NCI-H146 treated with DMSO at 0.1 percent for 48 hours (cell line): ENCODE measurements at regions not wholly inside any gene's neighbourhood (a gene's known extent, or its start where the extent isn't known, plus 50 kb on each side); places are given as distances from the start of the nearest gene placed in this dataset.
"Not testable (repeated sequence)": the region's sequence is repeated elsewhere in the genome, so short reads cannot be mapped to it uniquely, and the experiment has no call there.

Source experiments
- DNase-seq: peaks from one replicate; lab custom pipeline; 2025; ENCODE audit not compliant: unreplicated experiment; lab: John Stamatoyannopoulos, UW

- no peak for DNase-seq
Measured at GRCh38 chr3:17844236-17844635, 101.8 kb upstream of the TBC1D5 start.

- peak; percentile 11 for DNase-seq
Measured at GRCh38 chr3:17841190-17841828, 98.9 kb upstream of the TBC1D5 start.

GRCh38 chr3:17840651-17841050 lies 98.2 kb upstream of the TBC1D5 start:
- no peak for DNase-seq

- no peak for DNase-seq
Measured at GRCh38 chr3:17840126-17840525, 97.7 kb upstream of the TBC1D5 start.

- DNase-seq: no peak
Measured at GRCh38 chr3:17836919-17837318, 94.5 kb upstream of the TBC1D5 start.

- no peak for DNase-seq
Measured at GRCh38 chr3:17836092-17836491, 93.7 kb upstream of the TBC1D5 start.

- no peak for DNase-seq
Measured at GRCh38 chr3:17833786-17834559, 91.5 kb upstream of the TBC1D5 start.

GRCh38 chr3:17832016-17832415 lies 89.6 kb upstream of the TBC1D5 start:
- no peak for DNase-seq

GRCh38 chr3:17831366-17831765 lies 88.9 kb upstream of the TBC1D5 start:
- DNase-seq: no peak

- no peak for DNase-seq
Measured at GRCh38 chr3:17830788-17831187, 88.4 kb upstream of the TBC1D5 start.

- no peak for DNase-seq
Measured at GRCh38 chr3:17828388-17828787, 86.0 kb upstream of the TBC1D5 start.

GRCh38 chr3:17825298-17825697 lies 82.9 kb upstream of the TBC1D5 start:
- no peak for DNase-seq

GRCh38 chr3:17823816-17824215 lies 81.4 kb upstream of the TBC1D5 start:
- no peak for DNase-seq

- no peak for DNase-seq
Measured at GRCh38 chr3:17823036-17823435, 80.6 kb upstream of the TBC1D5 start.

GRCh38 chr3:17820704-17821103 lies 78.3 kb upstream of the TBC1D5 start:
- no peak for DNase-seq

- no peak for DNase-seq
Measured at GRCh38 chr3:17820275-17820674, 77.8 kb upstream of the TBC1D5 start.

- not testable (repeated sequence) for DNase-seq
Measured at GRCh38 chr3:17817973-17818372, 75.5 kb upstream of the TBC1D5 start.

GRCh38 chr3:17817545-17817944 lies 75.1 kb upstream of the TBC1D5 start:
- DNase-seq: no peak

- not testable (repeated sequence) for DNase-seq
Measured at GRCh38 chr3:17816839-17817238, 74.4 kb upstream of the TBC1D5 start.

- not testable (repeated sequence) for DNase-seq
Measured at GRCh38 chr3:17812328-17812727, 69.9 kb upstream of the TBC1D5 start.

- DNase-seq: no peak
Measured at GRCh38 chr3:17811646-17812045, 69.2 kb upstream of the TBC1D5 start.

- no peak for DNase-seq
Measured at GRCh38 chr3:17810759-17811158, 68.3 kb upstream of the TBC1D5 start.

- no peak for DNase-seq
Measured at GRCh38 chr3:17808994-17809393, 66.6 kb upstream of the TBC1D5 start.
